ENCODE measurements at regions not wholly inside any gene's neighbourhood (a gene's known extent, or its start where the extent isn't known, plus 50 kb on each side); places are given as distances from the start of the nearest gene placed in this dataset.

DNA sequence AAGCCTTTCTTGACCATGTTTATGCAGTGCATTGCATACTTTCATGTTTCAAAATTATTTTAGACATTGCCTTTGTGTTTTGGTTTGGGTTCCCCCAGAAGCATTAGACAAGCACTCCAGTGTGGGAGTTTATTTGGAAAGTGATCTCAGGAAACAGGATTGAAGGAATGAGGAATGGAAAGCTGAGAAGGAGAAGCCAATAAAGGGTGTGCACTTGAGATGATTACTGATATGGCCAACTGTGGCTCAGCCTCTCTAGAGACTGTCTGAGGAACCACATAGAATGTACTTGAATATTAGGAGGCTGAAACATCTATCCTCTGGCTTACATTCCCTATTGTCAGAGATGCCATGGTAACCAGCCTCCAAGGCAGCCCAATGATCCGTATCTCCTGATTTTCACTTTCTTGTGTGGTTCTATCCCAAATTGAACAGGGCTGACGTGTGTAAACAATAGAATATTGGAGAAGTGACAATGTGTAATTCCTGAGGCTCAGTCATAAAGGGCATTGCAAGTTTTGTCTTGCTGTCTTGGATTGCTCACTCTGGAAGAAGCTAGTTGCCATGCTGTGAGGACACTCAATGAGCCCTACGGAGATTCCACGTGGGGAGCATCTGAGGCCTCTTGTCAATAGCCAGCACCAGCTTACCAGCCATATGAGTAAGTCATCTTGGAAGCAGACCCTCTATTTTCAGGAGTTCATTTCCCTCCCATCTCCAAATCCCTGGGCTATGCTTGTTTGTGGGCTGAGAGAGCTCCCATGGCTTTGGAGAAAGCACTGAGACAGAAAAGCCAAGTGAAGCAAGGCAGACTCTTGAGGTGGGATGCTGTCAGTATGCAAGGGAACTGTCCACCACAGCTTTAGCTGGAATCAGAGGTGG is 84.7 kb downstream of the SCN11A start:
- H3K4me1 Mint-ChIP-seq (ENCODE audit: low read depth): no peaks in the 10 kb centered on the region
- no peak overlapping the region for H3K27ac Mint-ChIP-seq
- H3K27me3 Mint-ChIP-seq (ENCODE audit: insufficient read depth): peaks cover 15% of the 10 kb centered on the region; the same call in 1 of the 2 replicates
- H3K36me3 Mint-ChIP-seq (ENCODE audit: low read depth): no peaks in the 10 kb centered on the region
- no peaks in the 10 kb centered on the region for H3K9me3 Mint-ChIP-seq
- no peak overlapping the region for H3K4me3 Mint-ChIP-seq
- TF ChIP-seq, protein P1, sequence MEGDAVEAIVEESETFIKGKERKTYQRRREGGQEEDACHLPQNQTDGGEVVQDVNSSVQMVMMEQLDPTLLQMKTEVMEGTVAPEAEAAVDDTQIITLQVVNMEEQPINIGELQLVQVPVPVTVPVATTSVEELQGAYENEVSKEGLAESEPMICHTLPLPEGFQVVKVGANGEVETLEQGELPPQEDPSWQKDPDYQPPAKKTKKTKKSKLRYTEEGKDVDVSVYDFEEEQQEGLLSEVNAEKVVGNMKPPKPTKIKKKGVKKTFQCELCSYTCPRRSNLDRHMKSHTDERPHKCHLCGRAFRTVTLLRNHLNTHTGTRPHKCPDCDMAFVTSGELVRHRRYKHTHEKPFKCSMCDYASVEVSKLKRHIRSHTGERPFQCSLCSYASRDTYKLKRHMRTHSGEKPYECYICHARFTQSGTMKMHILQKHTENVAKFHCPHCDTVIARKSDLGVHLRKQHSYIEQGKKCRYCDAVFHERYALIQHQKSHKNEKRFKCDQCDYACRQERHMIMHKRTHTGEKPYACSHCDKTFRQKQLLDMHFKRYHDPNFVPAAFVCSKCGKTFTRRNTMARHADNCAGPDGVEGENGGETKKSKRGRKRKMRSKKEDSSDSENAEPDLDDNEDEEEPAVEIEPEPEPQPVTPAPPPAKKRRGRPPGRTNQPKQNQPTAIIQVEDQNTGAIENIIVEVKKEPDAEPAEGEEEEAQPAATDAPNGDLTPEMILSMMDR (IDR thresholded peaks at IDR 0.05): no peak
- DNase-seq: no peak

DNA sequence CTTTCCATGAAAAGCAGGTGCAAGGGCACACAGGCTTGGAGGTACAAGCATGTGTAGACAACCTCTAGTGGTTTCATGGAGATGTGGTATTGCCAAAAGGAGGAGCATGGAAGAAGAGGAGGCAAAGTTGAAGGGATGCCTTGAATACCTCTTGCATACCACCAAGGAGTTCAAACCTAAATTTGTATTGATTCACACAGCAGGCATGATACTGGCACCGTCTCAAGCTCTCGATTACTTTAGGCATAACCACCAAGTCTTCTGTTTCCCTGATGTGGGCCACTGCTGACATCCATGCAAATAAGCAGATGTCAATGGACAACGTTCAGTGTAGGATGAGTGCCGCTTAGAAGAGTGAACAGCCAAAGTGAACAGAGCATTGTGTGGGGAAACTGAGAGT is 87.1 kb downstream of the SCN11A start:
- H3K9me3 Mint-ChIP-seq: no peaks in the 10 kb centered on the region
- no peaks in the 10 kb centered on the region for H3K36me3 Mint-ChIP-seq (ENCODE audit: low read depth)
- no peak overlapping the region for H3K4me3 Mint-ChIP-seq
- H3K27ac Mint-ChIP-seq: no peak overlapping the region
- no peak for DNase-seq
- no peaks in the 10 kb centered on the region for H3K4me1 Mint-ChIP-seq (ENCODE audit: low read depth)
- H3K27me3 Mint-ChIP-seq (ENCODE audit: insufficient read depth): peaks cover 8% of the 10 kb centered on the region; the same call in 1 of the 2 replicates
- TF ChIP-seq, protein P1 (IDR thresholded peaks at IDR 0.05): no peak

DNA sequence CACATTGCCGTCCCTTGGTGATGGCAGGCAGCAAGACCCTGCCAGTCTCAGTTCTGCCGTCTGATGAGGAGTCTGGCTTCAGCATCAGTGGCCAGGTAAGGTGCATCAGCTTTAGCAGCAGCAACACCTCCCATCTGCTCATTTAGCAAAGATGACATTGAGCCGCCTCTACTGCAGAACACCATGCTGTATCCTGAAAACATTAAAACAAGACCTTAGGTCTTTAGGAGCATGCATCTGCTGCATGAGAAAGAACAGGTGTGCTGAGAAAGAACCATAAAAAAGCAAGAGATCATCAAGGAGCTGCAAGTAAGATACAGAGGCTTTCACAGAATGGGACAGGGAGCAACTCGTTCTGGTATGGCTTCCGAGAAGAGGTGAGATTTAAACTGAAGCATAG is 87.5 kb downstream of the SCN11A start:
- no peak overlapping the region for H3K4me3 Mint-ChIP-seq
- H3K27me3 Mint-ChIP-seq (ENCODE audit: insufficient read depth): peaks cover 8% of the 10 kb centered on the region; the same call in 1 of the 2 replicates
- TF ChIP-seq, protein P1 (IDR thresholded peaks at IDR 0.05): no peak
- H3K9me3 Mint-ChIP-seq: no peaks in the 10 kb centered on the region
- DNase-seq: no peak
- no peaks in the 10 kb centered on the region for H3K36me3 Mint-ChIP-seq (ENCODE audit: low read depth)
- no peaks in the 10 kb centered on the region for H3K4me1 Mint-ChIP-seq (ENCODE audit: low read depth)
- H3K27ac Mint-ChIP-seq: no peak overlapping the region

DNA sequence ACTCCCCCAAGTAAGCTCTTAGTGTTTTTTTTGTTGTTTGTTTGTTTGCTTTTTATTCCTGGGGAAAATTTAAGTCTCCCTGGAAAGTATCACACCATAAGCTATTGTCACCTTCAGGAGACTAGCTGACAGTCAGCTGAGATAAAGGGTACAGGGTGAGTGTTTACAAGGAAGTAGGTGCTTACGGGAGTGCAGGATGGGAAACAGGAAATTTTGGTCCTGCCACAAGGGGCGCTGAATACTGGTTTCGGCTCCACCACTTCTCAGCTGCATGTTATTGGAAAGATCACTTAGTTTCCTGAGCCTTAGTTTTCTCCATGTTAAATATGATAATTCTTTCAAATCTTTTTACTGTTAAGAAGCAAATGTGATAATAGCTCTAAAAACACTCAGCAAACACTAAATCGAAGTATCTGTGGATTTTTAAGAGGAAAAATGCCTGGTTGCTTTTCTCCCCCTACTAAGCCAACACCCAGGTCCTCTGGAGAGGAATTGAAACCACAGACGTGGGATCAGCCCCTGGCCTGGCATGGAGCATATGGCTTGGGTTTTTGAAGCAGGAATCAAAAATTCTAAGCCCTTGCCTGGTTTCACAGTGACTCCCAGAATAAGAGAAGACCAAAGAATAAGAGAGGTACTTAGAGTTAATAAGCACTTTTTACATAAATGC is 90.7 kb downstream of the SCN11A start:
- peaks cover 5% of the 10 kb centered on the region; the same call in 1 of the 2 replicates for H3K27me3 Mint-ChIP-seq (ENCODE audit: insufficient read depth)
- no peaks in the 10 kb centered on the region for H3K36me3 Mint-ChIP-seq (ENCODE audit: low read depth)
- H3K9me3 Mint-ChIP-seq: no peaks in the 10 kb centered on the region
- H3K27ac Mint-ChIP-seq: no peak overlapping the region
- H3K4me3 Mint-ChIP-seq: no peak overlapping the region
- H3K4me1 Mint-ChIP-seq (ENCODE audit: low read depth): no peaks in the 10 kb centered on the region
- TF ChIP-seq, protein P1 (IDR thresholded peaks at IDR 0.05): peak; percentile 79
- DNase-seq: peak; percentile 30

DNA sequence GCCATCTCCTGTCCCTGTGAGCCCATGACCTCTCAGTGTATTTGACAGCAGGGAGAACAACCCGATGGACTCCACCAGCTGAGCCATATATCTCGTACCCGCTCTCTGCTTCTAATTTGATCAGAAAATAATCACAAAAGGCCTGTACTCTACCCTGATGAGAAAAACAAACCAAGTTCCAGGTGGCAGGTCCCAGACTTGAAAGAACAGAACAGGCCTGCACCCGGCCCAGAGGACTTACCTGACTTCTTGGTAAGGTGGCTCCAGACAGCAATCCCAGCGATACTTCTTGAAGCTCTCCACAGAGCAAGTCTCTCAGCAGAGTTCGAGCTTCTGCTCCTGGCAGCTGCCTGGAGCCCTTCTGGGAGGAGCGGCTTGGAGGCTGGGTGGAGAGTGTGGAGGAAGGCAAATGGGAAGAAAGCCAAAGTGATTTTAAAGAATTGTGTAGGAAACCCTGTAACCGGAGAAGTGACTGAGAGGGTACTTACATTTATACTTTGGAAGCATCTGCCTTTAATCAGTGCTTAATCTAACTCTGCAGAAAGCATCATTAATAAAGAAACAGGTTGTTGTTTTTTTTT is 91.6 kb downstream of the SCN11A start:
- Mint-ChIP-seq H3K27ac (no peak overlapping the region), H3K27me3 (ENCODE audit: insufficient read depth) (peaks cover 5% of the 10 kb centered on the region; the same call in 1 of the 2 replicates), H3K4me1 (ENCODE audit: low read depth) (no peaks in the 10 kb centered on the region), H3K36me3 (ENCODE audit: low read depth) (no peaks in the 10 kb centered on the region), H3K9me3 (no peaks in the 10 kb centered on the region), H3K4me3 (no peak overlapping the region)
- DNase-seq: no peak
- TF ChIP-seq, protein P1 (IDR thresholded peaks at IDR 0.05): no peak

All from HFFc6 (cell line).